Endothelial cell (in vitro differentiated cells): ENCODE measurements at regions not wholly inside any gene's neighbourhood (a gene's known extent, or its start where the extent isn't known, plus 50 kb on each side); places are given as distances from the start of the nearest gene placed in this dataset.

Experiments used
- DNase-seq: peaks from one replicate; pipeline ENCODE4 v3.0.0; 2021; ENCODE audit warnings: low spot score
- H3K27ac Mint-ChIP-seq: one replicate; pipeline ENCODE4 v1.8.0; 2021; ENCODE audit warnings: mixed read lengths, inconsistent platforms; ENCODE audit not compliant: unreplicated experiment
- H3K27me3 Mint-ChIP-seq: one replicate; pipeline ENCODE4 v1.8.0; 2021; ENCODE audit warnings: mild to moderate bottlenecking, moderate library complexity, mixed read lengths, inconsistent platforms; ENCODE audit not compliant: unreplicated experiment
- H3K36me3 Mint-ChIP-seq: one replicate; pipeline ENCODE4 v1.8.0; 2021; ENCODE audit warnings: mild to moderate bottlenecking, low read depth, mixed read lengths, inconsistent platforms; ENCODE audit not compliant: unreplicated experiment
- H3K4me1 Mint-ChIP-seq: one replicate; pipeline ENCODE4 v1.8.0; 2021; ENCODE audit warnings: mild to moderate bottlenecking, mixed read lengths, inconsistent platforms; ENCODE audit not compliant: unreplicated experiment
- H3K4me3 Mint-ChIP-seq: one replicate; pipeline ENCODE4 v1.8.0; 2021; ENCODE audit warnings: mild to moderate bottlenecking, mixed read lengths, inconsistent platforms; ENCODE audit not compliant: unreplicated experiment
- H3K9me3 Mint-ChIP-seq: one replicate; pipeline ENCODE4 v1.8.0; 2021; ENCODE audit warnings: mixed read lengths, inconsistent platforms; ENCODE audit not compliant: unreplicated experiment
- TF ChIP-seq, protein P1 (sequence below): fragments of 200-600 bp; sonication (generic); IDR thresholded peaks from one replicate; pipeline ENCODE4 v1.5.0; 2021; ENCODE audit warnings: antibody characterized with exemption; ENCODE audit not compliant: unreplicated experiment

- Mint-ChIP-seq H3K36me3 (no peaks in the 10 kb centered on the region), H3K4me3 (no peak overlapping the region)
Measured at GRCh38 chr5:28549588-28549987, 1511.2 kb upstream of the CDH9 start.

DNA sequence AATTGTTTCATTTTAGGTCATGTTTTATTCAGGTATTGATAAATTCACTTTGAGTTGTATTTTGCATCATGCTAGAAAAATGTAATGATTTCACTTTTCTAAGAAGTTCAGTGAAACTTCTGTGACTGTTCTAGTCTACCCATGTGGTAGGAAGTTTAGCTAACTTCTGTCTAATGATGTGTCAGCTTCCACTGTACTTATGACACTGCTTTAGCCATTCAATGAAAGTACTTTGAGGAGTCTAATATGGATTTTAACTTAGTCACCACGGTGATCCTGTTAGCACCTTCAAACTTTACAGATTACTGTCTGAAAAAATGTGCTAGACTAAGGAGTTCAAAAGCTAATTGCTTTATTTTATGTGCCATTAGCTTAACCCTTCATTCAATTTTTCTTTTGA is 1510.5 kb upstream of the CDH9 start:
- Mint-ChIP-seq H3K9me3 (no peaks in the 10 kb centered on the region), H3K27me3 (no peaks in the 10 kb centered on the region), H3K27ac (no peak overlapping the region), H3K4me1 (no peaks in the 10 kb centered on the region), H3K36me3 (no peaks in the 10 kb centered on the region), H3K4me3 (no peak overlapping the region)
- no peak for DNase-seq
- TF ChIP-seq, protein P1, sequence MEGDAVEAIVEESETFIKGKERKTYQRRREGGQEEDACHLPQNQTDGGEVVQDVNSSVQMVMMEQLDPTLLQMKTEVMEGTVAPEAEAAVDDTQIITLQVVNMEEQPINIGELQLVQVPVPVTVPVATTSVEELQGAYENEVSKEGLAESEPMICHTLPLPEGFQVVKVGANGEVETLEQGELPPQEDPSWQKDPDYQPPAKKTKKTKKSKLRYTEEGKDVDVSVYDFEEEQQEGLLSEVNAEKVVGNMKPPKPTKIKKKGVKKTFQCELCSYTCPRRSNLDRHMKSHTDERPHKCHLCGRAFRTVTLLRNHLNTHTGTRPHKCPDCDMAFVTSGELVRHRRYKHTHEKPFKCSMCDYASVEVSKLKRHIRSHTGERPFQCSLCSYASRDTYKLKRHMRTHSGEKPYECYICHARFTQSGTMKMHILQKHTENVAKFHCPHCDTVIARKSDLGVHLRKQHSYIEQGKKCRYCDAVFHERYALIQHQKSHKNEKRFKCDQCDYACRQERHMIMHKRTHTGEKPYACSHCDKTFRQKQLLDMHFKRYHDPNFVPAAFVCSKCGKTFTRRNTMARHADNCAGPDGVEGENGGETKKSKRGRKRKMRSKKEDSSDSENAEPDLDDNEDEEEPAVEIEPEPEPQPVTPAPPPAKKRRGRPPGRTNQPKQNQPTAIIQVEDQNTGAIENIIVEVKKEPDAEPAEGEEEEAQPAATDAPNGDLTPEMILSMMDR = no peak

More at GRCh38 chr5:28549588-28549987, 1511.2 kb upstream of the CDH9 start:
- no peaks in the 10 kb centered on the region for H3K27me3 Mint-ChIP-seq
- TF ChIP-seq, protein P1 = no peak
- no peaks in the 10 kb centered on the region for H3K4me1 Mint-ChIP-seq
- no peak overlapping the region for H3K27ac Mint-ChIP-seq
- DNase-seq = no peak
- no peaks in the 10 kb centered on the region for H3K9me3 Mint-ChIP-seq

DNA sequence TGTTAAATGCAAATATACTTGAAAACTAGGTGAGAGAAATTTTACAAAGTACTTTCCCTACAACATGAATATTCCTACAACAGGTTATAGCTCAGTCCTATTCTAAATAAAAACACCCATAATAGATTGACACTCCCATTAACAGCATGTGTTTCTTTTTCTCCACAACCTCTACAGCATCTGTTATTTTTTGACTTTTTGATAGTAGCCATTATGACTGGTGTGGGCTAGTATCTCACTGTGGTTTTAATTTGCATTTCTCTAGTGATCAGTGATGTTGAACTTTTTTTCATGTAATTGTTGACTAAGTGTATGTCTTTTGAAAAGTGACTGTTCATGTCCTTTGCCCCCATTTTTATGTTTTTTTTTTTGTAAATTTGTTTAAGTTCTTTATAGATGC is 1506.1 kb upstream of the CDH9 start:
- Mint-ChIP-seq H3K9me3 (no peaks in the 10 kb centered on the region), H3K27me3 (no peaks in the 10 kb centered on the region), H3K4me1 (no peaks in the 10 kb centered on the region)

GRCh38 chr5:28543473-28544098 is 1505.2 kb upstream of the CDH9 start:
- no peak for DNase-seq
- H3K9me3 Mint-ChIP-seq = no peaks in the 10 kb centered on the region
- no peak overlapping the region for H3K4me3 Mint-ChIP-seq
- no peaks in the 10 kb centered on the region for H3K36me3 Mint-ChIP-seq
- H3K4me1 Mint-ChIP-seq = no peaks in the 10 kb centered on the region
- no peaks in the 10 kb centered on the region for H3K27me3 Mint-ChIP-seq
- TF ChIP-seq, protein P1 = no peak
- H3K27ac Mint-ChIP-seq = no peak overlapping the region

More for the DNA sequence above, 1506.1 kb upstream of the CDH9 start:
- TF ChIP-seq, protein P1 = no peak
- Mint-ChIP-seq H3K27ac (no peak overlapping the region), H3K4me3 (no peak overlapping the region), H3K36me3 (no peaks in the 10 kb centered on the region)
- no peak for DNase-seq

- Mint-ChIP-seq H3K9me3 (no peaks in the 10 kb centered on the region), H3K4me1 (no peaks in the 10 kb centered on the region), H3K4me3 (no peak overlapping the region), H3K36me3 (no peaks in the 10 kb centered on the region), H3K27me3 (no peaks in the 10 kb centered on the region), H3K27ac (no peak overlapping the region)
- no peak for DNase-seq
- TF ChIP-seq, protein P1 = no peak
Measured at GRCh38 chr5:28542987-28543386, 1504.6 kb upstream of the CDH9 start.
